Sigmoid colon (tissue), 4 donors: ENCODE measurements at regions not wholly inside any gene's neighbourhood (a gene's known extent, or its start where the extent isn't known, plus 50 kb on each side); places are given as distances from the start of the nearest gene placed in this dataset.

Source experiments
- EP300 ChIP-seq, 4 donors: sonication (generic); formaldehyde crosslinking; IDR thresholded peaks; one replicate each; pipeline ENCODE4 v1.6.1; 2017; ENCODE audit warnings: antibody characterized with exemption in 4 of 4
- POLR2A ChIP-seq, 2 donors: fragments of 450-650 bp; IDR thresholded peaks; one replicate each; pipeline ENCODE4 v1.6.1; 2016; ENCODE audit warnings: antibody characterized with exemption in 2 of 2, mild to moderate bottlenecking in 2 of 2, moderate library complexity in 2 of 2
- POLR2AphosphoS5 ChIP-seq, 4 donors: sonication (generic); formaldehyde crosslinking; IDR thresholded peaks; one replicate each; pipeline ENCODE4 v1.6.1; 2017; ENCODE audit warnings: antibody characterized with exemption in 4 of 4
- TF ChIP-seq, protein P1 (sequence below), 4 experiments: fragments of 450-650 bp in 3 of 4; fragments of 200-600 bp in 1 of 4; IDR thresholded peaks; one replicate each; pipeline ENCODE4 v1.5.1; 2016 to 2019; ENCODE audit warnings: antibody characterized with exemption in 4 of 4, mild to moderate bottlenecking in 3 of 4, moderate library complexity in 2 of 4

DNA sequence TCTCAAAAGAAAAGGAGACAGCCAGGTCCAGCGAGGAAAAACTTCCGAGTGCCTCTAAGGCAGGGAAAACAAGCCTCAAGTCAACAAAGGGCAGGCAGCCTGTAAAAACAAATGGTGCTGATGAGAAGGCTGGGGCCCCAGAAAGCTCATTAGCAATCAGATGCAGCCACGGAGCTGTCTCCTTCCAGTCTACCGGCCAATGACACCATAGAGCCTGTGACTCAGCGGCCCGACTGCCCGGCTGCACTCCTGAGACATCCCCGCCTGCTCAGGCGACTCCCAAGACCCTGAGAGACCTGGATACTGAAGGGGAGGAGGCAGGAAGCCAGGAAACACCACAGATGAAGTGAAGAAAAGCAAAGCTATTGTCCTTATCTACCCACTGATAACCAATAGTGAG lies 120.1 kb upstream of the HDDC2 start:
- TF ChIP-seq, protein P1, sequence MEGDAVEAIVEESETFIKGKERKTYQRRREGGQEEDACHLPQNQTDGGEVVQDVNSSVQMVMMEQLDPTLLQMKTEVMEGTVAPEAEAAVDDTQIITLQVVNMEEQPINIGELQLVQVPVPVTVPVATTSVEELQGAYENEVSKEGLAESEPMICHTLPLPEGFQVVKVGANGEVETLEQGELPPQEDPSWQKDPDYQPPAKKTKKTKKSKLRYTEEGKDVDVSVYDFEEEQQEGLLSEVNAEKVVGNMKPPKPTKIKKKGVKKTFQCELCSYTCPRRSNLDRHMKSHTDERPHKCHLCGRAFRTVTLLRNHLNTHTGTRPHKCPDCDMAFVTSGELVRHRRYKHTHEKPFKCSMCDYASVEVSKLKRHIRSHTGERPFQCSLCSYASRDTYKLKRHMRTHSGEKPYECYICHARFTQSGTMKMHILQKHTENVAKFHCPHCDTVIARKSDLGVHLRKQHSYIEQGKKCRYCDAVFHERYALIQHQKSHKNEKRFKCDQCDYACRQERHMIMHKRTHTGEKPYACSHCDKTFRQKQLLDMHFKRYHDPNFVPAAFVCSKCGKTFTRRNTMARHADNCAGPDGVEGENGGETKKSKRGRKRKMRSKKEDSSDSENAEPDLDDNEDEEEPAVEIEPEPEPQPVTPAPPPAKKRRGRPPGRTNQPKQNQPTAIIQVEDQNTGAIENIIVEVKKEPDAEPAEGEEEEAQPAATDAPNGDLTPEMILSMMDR (IDR thresholded peaks at IDR 0.05), result no peak
- TF ChIP-seq POLR2AphosphoS5 (IDR thresholded peaks at IDR 0.05), result no peak
- no peak for TF ChIP-seq POLR2A (IDR thresholded peaks at IDR 0.05)
- no peak for TF ChIP-seq EP300 (IDR thresholded peaks at IDR 0.05)
